WTC11 (cell line): ENCODE measurements at regions not wholly inside any gene's neighbourhood (a gene's known extent, or its start where the extent isn't known, plus 50 kb on each side); places are given as distances from the start of the nearest gene placed in this dataset.

ENCODE experiments used
- ATAC-seq: fragments of 200-7000 bp; cut with Tn5 transposase; 2 replicates; pipeline ENCODE4 v1.10.0; 2021; ENCODE audit warnings: mild to moderate bottlenecking, moderate library complexity
- CTCF ChIA-PET: fragments of 300-600 bp; sonication (Branson Sonifier 250); formaldehyde crosslinking; loops from one replicate; lab custom pipeline; 2021; ENCODE audit warnings: antibody characterized with exemption; lab: Charles Lee
- POLR2A ChIA-PET: fragments of 350-600 bp; sonication (Branson Sonifier 250); formaldehyde crosslinking; loops from one replicate; lab custom pipeline; 2021; ENCODE audit warnings: antibody characterized with exemption; lab: Charles Lee
- DNase-seq: peaks from one replicate; pipeline ENCODE4 v3.0.0; 2021; ENCODE audit warnings: low spot score
- H3K27ac Mint-ChIP-seq: 2 replicates; pipeline ENCODE4 v1.8.0; 2021; ENCODE audit warnings: mixed read lengths
- H3K27me3 Mint-ChIP-seq: 2 replicates; pipeline ENCODE4 v1.8.0; 2021; ENCODE audit warnings: low read depth, mild to moderate bottlenecking, moderate library complexity, mixed read lengths
- H3K36me3 Mint-ChIP-seq: 2 replicates; pipeline ENCODE4 v1.8.0; 2021; ENCODE audit warnings: mixed read lengths
- H3K4me1 Mint-ChIP-seq: 2 replicates; pipeline ENCODE4 v1.8.0; 2022; ENCODE audit warnings: mixed read lengths
- H3K4me3 Mint-ChIP-seq: 2 replicates; pipeline ENCODE4 v1.8.0; 2021; ENCODE audit warnings: mild to moderate bottlenecking, moderate library complexity, mixed read lengths
- H3K9me3 Mint-ChIP-seq: 2 replicates; pipeline ENCODE4 v1.8.0; 2021; ENCODE audit warnings: mixed read lengths
- ATF1 ChIP-seq: sonication (generic); formaldehyde crosslinking; IDR thresholded peaks from 2 replicates; pipeline ENCODE4 v1.8.1; 2023; ENCODE audit warnings: mild to moderate bottlenecking, moderate library complexity, missing genetic modification reagents
- ETV6 ChIP-seq: sonication (generic); formaldehyde crosslinking; IDR thresholded peaks from 2 replicates; pipeline ENCODE4 v1.8.1; 2022; ENCODE audit warnings: mild to moderate bottlenecking, missing genetic modification reagents
- FOXJ3 ChIP-seq: sonication (generic); formaldehyde crosslinking; IDR thresholded peaks from 2 replicates; pipeline ENCODE4 v1.9.0; 2021; ENCODE audit warnings: missing genetic modification reagents, mild to moderate bottlenecking, borderline replicate concordance
- GABPB1 ChIP-seq: sonication (generic); formaldehyde crosslinking; IDR thresholded peaks from 2 replicates; pipeline ENCODE4 v1.8.1; 2023; ENCODE audit warnings: mild to moderate bottlenecking, missing genetic modification reagents
- GRHL2 ChIP-seq: fragments of 250-450 bp; sonication (Bioruptor Pico); IDR thresholded peaks from 2 replicates; pipeline ENCODE4 v1.8.0; 2022; ENCODE audit warnings: mild to moderate bottlenecking, moderate library complexity; ENCODE audit not compliant: insufficient replicate concordance, severe bottlenecking
- IRF2 ChIP-seq: sonication (generic); formaldehyde crosslinking; IDR thresholded peaks from 2 replicates; pipeline ENCODE4 v1.8.0; 2022; ENCODE audit warnings: low read depth, missing genetic modification reagents, borderline replicate concordance
- JAZF1 ChIP-seq: fragments of 250-450 bp; sonication (Bioruptor Pico); IDR thresholded peaks from 2 replicates; pipeline ENCODE4 v1.9.0; 2021; ENCODE audit warnings: moderate library complexity, mild to moderate bottlenecking, inconsistent platforms
- NFATC4 ChIP-seq: fragments of 250-450 bp; sonication (Bioruptor Pico); IDR thresholded peaks from 2 replicates; pipeline ENCODE4 v1.9.0; 2021; ENCODE audit warnings: mild to moderate bottlenecking
- NFYB ChIP-seq: sonication (generic); formaldehyde crosslinking; conservative IDR thresholded peaks from 2 replicates; pipeline ENCODE4 v1.8.0; 2022; ENCODE audit warnings: low read depth, missing genetic modification reagents
- PRRX2 ChIP-seq: fragments of 250-450 bp; sonication (Bioruptor Pico); IDR thresholded peaks from 2 replicates; pipeline ENCODE4 v1.8.0; 2021; ENCODE audit warnings: mild to moderate bottlenecking
- RORB ChIP-seq: fragments of 250-450 bp; sonication (Bioruptor Pico); IDR thresholded peaks from 2 replicates; pipeline ENCODE4 v1.9.0; 2021; ENCODE audit warnings: mild to moderate bottlenecking
- SP1 ChIP-seq: sonication (generic); formaldehyde crosslinking; conservative IDR thresholded peaks from 2 replicates; pipeline ENCODE4 v1.8.1; 2022; ENCODE audit warnings: missing genetic modification reagents
- TCF7 ChIP-seq: sonication (generic); formaldehyde crosslinking; IDR thresholded peaks from 2 replicates; pipeline ENCODE4 v1.8.0; 2022; ENCODE audit warnings: mild to moderate bottlenecking, low read depth, missing genetic modification reagents, moderate library complexity
- ZNF138 ChIP-seq: sonication (generic); formaldehyde crosslinking; conservative IDR thresholded peaks from 2 replicates; pipeline ENCODE4 v1.8.1; 2022; ENCODE audit warnings: mild to moderate bottlenecking, moderate library complexity, missing genetic modification reagents
- ZNF232 ChIP-seq: sonication (generic); formaldehyde crosslinking; IDR thresholded peaks from 2 replicates; pipeline ENCODE4 v1.8.0; 2022; ENCODE audit warnings: mild to moderate bottlenecking, missing genetic modification reagents
- TF ChIP-seq, protein P1 (sequence below): fragments of 250-450 bp; sonication (Bioruptor Pico); IDR thresholded peaks from 2 replicates; pipeline ENCODE4 v2.1.2; 2022; ENCODE audit warnings: mild to moderate bottlenecking, moderate library complexity
- TF ChIP-seq, protein P2 (sequence below): sonication (generic); formaldehyde crosslinking; IDR thresholded peaks from 2 replicates; pipeline ENCODE4 v1.8.0; 2023; ENCODE audit warnings: missing genetic modification reagents
- TF ChIP-seq, protein P3 (sequence below): sonication (generic); formaldehyde crosslinking; IDR thresholded peaks from 2 replicates; pipeline ENCODE4 v1.8.0; 2022; ENCODE audit warnings: mild to moderate bottlenecking, missing genetic modification reagents
- TF ChIP-seq, protein P4 (sequence below): sonication (generic); formaldehyde crosslinking; IDR thresholded peaks from 2 replicates; pipeline ENCODE4 v1.8.0; 2022; ENCODE audit warnings: mild to moderate bottlenecking, missing genetic modification reagents
- TF ChIP-seq, protein P5 (sequence below): sonication (generic); formaldehyde crosslinking; IDR thresholded peaks from 2 replicates; pipeline ENCODE4 v1.8.1; 2022; ENCODE audit warnings: low read depth, mild to moderate bottlenecking, moderate library complexity, missing genetic modification reagents, borderline replicate concordance
- TF ChIP-seq, protein P6 (sequence below): sonication (generic); formaldehyde crosslinking; IDR thresholded peaks from 2 replicates; pipeline ENCODE4 v1.8.1; 2023; ENCODE audit warnings: mild to moderate bottlenecking, missing genetic modification reagents, moderate library complexity
- TF ChIP-seq, protein P7 (sequence below): sonication (generic); formaldehyde crosslinking; conservative IDR thresholded peaks from 2 replicates; pipeline ENCODE4 v1.8.1; 2023; ENCODE audit warnings: mild to moderate bottlenecking, low read depth, missing genetic modification reagents, moderate library complexity
- TF ChIP-seq, protein P8 (sequence below): sonication (generic); formaldehyde crosslinking; conservative IDR thresholded peaks from 2 replicates; pipeline ENCODE4 v1.8.1; 2022; ENCODE audit warnings: mild to moderate bottlenecking, missing genetic modification reagents
- TF ChIP-seq, protein P9 (sequence below): fragments of 250-450 bp; sonication (Bioruptor Pico); IDR thresholded peaks from 2 replicates; pipeline ENCODE4 v1.9.0; 2021; ENCODE audit warnings: moderate library complexity, mild to moderate bottlenecking, inconsistent platforms, borderline replicate concordance

DNA sequence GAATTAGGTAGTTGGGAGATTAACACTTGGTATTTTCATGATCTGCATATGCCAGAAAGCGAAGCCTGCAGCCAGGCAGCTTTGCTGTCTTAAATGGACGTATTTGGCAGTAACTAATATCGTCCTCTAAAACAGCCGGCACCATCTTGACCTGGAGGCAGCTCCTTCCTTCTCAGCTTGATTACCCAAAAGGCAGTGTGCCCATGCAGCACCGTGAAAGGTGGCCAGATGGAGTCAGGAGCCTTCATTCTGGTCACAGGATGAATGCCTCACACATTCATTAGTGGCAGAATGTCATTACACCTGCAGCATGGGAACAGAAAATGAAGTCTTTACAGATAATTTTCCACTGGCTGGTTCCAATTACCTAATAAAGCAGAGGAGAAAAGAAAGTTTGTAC is 59.0 kb upstream of the FLT1 start (continued):
- TF ChIP-seq, protein P1, sequence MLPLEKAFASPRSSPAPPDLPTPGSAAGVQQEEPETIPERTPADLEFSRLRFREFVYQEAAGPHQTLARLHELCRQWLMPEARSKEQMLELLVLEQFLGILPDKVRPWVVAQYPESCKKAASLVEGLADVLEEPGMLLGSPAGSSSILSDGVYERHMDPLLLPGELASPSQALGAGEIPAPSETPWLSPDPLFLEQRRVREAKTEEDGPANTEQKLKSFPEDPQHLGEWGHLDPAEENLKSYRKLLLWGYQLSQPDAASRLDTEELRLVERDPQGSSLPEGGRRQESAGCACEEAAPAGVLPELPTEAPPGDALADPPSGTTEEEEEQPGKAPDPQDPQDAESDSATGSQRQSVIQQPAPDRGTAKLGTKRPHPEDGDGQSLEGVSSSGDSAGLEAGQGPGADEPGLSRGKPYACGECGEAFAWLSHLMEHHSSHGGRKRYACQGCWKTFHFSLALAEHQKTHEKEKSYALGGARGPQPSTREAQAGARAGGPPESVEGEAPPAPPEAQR (CRISPR knock-in tag): no peak
- TF ChIP-seq ATF1 (CRISPR knock-in tag) (no peak), NFYB (CRISPR knock-in tag) (no peak), TCF7 (no peak), JAZF1 (CRISPR knock-in tag) (no peak), GABPB1 (CRISPR knock-in tag) (no peak), PRRX2 (no peak), ETV6 (CRISPR knock-in tag) (no peak), GRHL2 (CRISPR knock-in tag) (no peak), NFATC4 (CRISPR knock-in tag) (no peak), IRF2 (CRISPR knock-in tag) (no peak)

DNA sequence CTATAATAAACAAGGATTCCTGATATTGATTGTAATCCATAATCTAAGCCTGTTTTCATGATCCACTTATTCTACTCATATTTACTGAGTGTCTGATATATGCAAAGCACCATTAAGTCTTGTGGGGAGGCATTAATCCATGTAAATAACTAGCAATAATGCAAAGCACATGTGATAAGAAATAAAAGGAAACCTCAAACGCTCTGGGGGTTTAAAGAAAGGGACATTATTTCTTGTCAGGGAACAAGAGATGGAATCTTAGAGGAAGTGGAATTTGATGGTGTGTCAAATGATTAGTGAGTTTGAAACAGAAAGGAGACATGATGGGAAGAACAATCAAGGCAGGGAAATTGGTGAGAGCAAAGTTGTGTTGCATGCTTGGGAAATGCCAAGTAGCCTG is 57.4 kb upstream of the FLT1 start:
- H3K27ac Mint-ChIP-seq: no peak overlapping the region
- no peaks in the 10 kb centered on the region for H3K36me3 Mint-ChIP-seq
- no peak overlapping the region for H3K4me3 Mint-ChIP-seq
- H3K4me1 Mint-ChIP-seq: peaks cover 10% of the 10 kb centered on the region
- no peak for DNase-seq
- H3K27me3 Mint-ChIP-seq: no peaks in the 10 kb centered on the region
- ChIA-PET POLR2A (no interaction called here), CTCF (no interaction called here)
- no peaks in the 10 kb centered on the region for H3K9me3 Mint-ChIP-seq
- ATAC-seq: no peak
- TF ChIP-seq, protein P2, sequence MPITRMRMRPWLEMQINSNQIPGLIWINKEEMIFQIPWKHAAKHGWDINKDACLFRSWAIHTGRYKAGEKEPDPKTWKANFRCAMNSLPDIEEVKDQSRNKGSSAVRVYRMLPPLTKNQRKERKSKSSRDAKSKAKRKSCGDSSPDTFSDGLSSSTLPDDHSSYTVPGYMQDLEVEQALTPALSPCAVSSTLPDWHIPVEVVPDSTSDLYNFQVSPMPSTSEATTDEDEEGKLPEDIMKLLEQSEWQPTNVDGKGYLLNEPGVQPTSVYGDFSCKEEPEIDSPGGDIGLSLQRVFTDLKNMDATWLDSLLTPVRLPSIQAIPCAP (CRISPR knock-in tag): no peak
- no peak for TF ChIP-seq FOXJ3
- TF ChIP-seq, protein P3, sequence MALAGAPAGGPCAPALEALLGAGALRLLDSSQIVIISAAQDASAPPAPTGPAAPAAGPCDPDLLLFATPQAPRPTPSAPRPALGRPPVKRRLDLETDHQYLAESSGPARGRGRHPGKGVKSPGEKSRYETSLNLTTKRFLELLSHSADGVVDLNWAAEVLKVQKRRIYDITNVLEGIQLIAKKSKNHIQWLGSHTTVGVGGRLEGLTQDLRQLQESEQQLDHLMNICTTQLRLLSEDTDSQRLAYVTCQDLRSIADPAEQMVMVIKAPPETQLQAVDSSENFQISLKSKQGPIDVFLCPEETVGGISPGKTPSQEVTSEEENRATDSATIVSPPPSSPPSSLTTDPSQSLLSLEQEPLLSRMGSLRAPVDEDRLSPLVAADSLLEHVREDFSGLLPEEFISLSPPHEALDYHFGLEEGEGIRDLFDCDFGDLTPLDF: no peak
- no peak for TF ChIP-seq ZNF138 (CRISPR knock-in tag)
- TF ChIP-seq, protein P4, sequence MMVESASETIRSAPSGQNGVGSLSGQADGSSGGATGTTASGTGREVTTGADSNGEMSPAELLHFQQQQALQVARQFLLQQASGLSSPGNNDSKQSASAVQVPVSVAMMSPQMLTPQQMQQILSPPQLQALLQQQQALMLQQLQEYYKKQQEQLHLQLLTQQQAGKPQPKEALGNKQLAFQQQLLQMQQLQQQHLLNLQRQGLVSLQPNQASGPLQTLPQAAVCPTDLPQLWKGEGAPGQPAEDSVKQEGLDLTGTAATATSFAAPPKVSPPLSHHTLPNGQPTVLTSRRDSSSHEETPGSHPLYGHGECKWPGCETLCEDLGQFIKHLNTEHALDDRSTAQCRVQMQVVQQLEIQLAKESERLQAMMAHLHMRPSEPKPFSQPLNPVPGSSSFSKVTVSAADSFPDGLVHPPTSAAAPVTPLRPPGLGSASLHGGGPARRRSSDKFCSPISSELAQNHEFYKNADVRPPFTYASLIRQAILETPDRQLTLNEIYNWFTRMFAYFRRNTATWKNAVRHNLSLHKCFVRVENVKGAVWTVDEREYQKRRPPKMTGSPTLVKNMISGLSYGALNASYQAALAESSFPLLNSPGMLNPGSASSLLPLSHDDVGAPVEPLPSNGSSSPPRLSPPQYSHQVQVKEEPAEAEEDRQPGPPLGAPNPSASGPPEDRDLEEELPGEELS (CRISPR knock-in tag): no peak
- TF ChIP-seq, protein P5, sequence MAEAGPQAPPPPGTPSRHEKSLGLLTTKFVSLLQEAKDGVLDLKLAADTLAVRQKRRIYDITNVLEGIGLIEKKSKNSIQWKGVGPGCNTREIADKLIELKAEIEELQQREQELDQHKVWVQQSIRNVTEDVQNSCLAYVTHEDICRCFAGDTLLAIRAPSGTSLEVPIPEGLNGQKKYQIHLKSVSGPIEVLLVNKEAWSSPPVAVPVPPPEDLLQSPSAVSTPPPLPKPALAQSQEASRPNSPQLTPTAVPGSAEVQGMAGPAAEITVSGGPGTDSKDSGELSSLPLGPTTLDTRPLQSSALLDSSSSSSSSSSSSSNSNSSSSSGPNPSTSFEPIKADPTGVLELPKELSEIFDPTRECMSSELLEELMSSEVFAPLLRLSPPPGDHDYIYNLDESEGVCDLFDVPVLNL (CRISPR knock-in tag): no peak
- TF ChIP-seq, protein P6, sequence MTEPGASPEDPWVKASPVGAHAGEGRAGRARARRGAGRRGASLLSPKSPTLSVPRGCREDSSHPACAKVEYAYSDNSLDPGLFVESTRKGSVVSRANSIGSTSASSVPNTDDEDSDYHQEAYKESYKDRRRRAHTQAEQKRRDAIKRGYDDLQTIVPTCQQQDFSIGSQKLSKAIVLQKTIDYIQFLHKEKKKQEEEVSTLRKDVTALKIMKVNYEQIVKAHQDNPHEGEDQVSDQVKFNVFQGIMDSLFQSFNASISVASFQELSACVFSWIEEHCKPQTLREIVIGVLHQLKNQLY (CRISPR knock-in tag): no peak
- TF ChIP-seq RORB (CRISPR knock-in tag): no peak
- no peak for TF ChIP-seq ETV6 (CRISPR knock-in tag)
- TF ChIP-seq, protein P7, sequence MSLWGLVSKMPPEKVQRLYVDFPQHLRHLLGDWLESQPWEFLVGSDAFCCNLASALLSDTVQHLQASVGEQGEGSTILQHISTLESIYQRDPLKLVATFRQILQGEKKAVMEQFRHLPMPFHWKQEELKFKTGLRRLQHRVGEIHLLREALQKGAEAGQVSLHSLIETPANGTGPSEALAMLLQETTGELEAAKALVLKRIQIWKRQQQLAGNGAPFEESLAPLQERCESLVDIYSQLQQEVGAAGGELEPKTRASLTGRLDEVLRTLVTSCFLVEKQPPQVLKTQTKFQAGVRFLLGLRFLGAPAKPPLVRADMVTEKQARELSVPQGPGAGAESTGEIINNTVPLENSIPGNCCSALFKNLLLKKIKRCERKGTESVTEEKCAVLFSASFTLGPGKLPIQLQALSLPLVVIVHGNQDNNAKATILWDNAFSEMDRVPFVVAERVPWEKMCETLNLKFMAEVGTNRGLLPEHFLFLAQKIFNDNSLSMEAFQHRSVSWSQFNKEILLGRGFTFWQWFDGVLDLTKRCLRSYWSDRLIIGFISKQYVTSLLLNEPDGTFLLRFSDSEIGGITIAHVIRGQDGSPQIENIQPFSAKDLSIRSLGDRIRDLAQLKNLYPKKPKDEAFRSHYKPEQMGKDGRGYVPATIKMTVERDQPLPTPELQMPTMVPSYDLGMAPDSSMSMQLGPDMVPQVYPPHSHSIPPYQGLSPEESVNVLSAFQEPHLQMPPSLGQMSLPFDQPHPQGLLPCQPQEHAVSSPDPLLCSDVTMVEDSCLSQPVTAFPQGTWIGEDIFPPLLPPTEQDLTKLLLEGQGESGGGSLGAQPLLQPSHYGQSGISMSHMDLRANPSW (CRISPR knock-in tag): no peak
- TF ChIP-seq, protein P8, sequence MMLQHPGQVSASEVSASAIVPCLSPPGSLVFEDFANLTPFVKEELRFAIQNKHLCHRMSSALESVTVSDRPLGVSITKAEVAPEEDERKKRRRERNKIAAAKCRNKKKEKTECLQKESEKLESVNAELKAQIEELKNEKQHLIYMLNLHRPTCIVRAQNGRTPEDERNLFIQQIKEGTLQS (CRISPR knock-in tag): no peak
- TF ChIP-seq ZNF232 (CRISPR knock-in tag): no peak
- no peak for TF ChIP-seq SP1 (CRISPR knock-in tag)
- TF ChIP-seq, protein P1 (CRISPR knock-in tag): no peak
- TF ChIP-seq IRF2 (CRISPR knock-in tag): no peak
- TF ChIP-seq, protein P9, sequence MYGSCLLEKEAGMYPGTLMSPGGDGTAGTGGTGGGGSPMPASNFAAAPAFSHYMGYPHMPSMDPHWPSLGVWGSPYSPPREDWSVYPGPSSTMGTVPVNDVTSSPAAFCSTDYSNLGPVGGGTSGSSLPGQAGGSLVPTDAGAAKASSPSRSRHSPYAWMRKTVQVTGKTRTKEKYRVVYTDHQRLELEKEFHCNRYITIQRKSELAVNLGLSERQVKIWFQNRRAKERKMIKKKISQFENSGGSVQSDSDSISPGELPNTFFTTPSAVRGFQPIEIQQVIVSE (CRISPR knock-in tag): no peak
